Stimulated activated CD8-positive, alpha-beta memory T cell treated with anti-CD3 and anti-CD28 coated beads, Interleukin-7, amount 100 ng/mL, for 48 hours (primary cell): ENCODE measurements at regions not wholly inside any gene's neighbourhood (a gene's known extent, or its start where the extent isn't known, plus 50 kb on each side); places are given as distances from the start of the nearest gene placed in this dataset.

Source experiments
- DNase-seq, 2 donors: peaks; one replicate each; pipeline ENCODE4 v3.0.0-alpha.2; 2020; ENCODE audit warnings: low read depth in 1 of 2; ENCODE audit errors: extremely low read depth in 1 of 2

DNA sequence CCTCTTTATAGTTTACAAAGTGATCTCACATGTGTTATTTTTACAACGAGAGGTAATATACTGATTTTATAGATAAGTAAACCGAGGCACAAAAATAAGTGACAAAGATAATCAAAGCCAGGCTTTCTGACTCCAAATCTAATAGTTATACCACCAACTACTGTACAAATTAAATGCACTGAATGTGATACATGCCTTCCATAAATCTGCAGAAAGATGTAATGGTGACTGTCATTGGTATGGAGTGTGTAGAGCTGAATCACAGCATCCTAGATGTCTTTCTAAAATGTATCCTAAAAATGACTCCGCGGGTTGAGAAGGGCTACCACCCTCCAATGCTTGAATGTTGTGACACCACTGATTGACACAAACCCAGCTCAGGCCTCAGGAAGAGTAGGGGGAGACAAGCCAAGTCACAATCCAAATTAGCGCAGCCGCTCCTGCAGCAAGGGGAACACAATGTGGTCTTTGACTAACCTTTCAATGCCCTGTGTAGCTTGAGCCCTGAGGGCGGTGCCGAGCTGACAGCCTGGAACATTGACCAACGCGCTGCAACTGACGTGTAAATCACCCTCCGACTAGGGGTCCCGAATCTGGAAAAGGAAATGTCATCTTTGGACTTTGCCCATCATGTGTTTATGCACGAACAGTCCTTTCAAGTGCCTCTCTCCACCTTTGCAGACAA, 136.8 kb downstream of the OLIG3 start:
- DNase-seq = no peak

GRCh38 chr6:137353842-137354397, 134.7 kb upstream of the IFNGR1 start:
- DNase-seq = no peak

- DNase-seq = no peak
Observed at GRCh38 chr6:137353346-137353745, 134.2 kb upstream of the IFNGR1 start.

DNA sequence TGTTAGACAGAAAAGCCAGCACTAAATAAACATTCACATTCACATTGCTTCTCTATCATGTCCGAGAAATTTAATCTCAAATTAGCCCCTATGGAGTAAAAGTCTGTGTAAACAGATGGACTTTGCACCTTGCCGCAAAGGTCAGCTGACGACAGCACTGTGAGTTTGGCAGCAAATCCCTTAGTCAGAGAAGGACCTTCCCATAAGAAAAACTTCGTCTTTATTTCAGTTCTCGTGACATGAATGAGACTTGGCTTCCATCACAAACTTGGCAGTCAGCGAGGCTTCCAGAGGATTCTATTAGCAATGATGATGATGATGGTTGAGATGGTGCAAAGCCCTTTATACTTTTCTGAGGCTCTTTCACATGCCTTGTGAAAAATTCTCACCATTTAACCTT, 133.7 kb upstream of the IFNGR1 start:
- DNase-seq = no peak

DNA sequence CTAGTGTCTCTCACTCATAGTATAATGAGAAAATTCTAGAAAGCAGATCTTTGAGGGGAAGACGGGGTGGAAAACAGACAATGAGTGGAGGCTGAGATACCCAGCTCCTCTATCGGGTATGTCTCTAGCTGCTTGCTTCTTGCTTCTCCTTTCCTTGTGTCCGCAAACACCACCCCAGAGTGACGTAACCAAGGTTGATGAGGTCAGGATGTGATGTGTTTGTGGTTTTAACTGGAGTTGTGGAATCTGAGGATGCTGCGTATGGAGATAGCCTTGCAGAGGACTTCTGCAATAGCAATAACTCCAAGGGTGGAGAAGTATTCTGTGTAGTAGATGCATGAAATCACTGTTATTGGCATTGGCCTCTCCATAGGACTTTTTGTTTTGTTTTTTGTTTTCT, 132.7 kb upstream of the IFNGR1 start:
- no peak for DNase-seq

DNA sequence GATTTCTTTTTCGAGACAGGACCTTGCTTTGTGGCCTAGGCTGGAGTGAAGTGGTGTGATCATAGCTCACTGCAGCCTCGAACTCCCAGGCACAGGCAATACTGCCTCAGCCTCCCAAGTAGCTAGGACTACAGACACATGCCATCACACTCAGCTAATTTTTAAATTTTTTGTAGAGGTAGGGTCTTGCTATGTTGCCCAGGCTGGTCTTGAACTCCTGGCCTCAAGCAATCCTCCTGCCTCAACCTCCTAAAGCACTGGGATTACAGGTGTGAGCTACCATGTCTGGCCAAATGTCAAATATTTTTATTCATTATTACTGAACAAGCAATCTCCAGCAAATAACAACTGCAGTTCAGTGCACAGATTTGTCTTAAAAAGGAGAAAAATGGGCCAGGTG, 131.7 kb upstream of the IFNGR1 start:
- no peak for DNase-seq

- no peak for DNase-seq
Observed at GRCh38 chr6:137349856-137350830, 131.0 kb upstream of the IFNGR1 start.

- DNase-seq = no peak
Observed at GRCh38 chr6:137348777-137349176, 129.6 kb upstream of the IFNGR1 start.

DNA sequence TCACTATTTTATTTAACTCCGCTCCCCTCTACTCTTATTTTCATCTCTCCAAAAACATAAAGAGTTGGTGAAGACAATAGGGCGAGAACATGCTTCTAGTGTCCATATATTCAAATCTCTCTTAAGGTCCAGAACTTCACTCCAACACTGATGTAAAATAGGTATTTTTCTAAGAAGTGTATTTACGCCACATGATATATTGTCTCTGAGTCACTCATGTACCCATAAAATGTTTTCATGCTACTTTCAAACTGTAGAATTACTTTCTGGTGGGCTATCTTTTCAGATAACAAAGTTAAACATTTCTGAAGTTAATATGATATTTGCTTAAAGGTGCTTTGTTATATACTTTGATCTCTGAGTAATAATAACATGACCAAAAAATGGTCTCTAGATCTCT, 124.1 kb upstream of the IFNGR1 start:
- DNase-seq = no peak

GRCh38 chr6:137342607-137343190, 123.5 kb upstream of the IFNGR1 start:
- DNase-seq = no peak

GRCh38 chr6:137341681-137342195, 122.6 kb upstream of the IFNGR1 start:
- DNase-seq = no peak

DNA sequence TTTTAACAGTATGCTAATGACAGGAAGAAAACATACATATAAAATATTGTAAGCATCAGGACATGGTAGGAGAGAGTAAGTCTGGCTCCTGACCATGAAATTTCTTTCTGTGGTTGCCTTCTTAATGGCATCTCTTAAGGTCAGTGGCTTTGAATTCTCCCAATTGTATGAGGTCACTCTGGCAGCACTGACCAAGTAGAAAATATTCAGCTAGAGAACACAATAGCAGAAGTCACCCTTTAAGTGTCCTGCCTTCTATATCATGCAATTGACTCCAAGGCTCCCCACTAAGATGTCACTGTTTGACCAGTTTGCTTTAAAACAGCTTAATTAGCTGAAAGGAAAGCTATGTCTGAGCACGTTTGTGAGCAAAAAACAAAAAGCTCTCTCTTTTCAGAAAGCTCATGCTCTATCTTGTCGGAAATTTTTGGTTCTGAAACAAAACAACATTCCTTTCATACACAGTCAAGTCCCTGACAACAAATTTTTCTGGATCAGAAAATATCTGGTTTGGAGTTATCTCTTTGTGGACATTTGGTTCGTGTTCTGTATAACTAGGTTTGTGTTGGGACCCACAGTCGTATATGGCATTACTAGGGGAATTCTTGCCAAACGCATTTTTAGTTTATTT, 120.9 kb upstream of the IFNGR1 start:
- no peak for DNase-seq

DNA sequence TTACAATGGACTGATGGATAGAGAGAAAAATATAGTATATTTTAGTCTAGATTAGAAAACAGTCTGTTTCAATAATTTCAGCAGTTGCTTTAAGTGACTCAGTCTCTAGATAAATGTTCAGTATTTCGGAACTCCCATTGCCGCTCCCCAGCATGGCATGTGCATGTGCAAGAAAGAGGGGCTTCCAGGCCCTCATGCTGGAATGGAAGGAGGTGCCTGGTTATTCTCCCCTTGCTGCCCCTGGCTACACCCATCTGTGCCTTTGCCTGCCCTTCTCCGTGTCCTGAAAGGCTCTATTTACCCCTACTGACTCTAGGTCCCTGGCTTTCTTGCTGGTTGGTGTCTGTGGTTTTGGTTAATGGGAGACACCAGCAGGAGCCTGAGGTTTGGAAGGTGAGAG, 115.7 kb upstream of the IFNGR1 start:
- DNase-seq = no peak

DNA sequence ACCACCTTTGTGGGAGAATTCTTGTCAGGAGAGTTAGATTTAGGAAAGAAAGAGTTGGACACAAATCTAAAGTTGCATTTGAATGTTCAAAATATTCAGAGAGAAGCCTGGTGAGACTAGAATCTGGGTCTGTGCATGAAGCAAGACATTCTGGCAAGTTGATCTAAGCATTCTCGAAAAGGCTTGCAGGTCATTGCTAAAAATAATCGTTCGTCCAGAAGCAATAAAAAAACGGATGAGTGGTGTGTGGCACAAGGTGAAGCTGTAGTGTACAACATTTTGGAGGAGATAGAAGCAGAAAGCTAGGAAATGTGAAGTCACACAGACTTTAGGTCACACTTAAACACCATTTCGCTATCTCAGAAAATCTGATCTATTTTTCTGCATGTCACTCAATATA, 114.9 kb upstream of the IFNGR1 start:
- no peak for DNase-seq

DNA sequence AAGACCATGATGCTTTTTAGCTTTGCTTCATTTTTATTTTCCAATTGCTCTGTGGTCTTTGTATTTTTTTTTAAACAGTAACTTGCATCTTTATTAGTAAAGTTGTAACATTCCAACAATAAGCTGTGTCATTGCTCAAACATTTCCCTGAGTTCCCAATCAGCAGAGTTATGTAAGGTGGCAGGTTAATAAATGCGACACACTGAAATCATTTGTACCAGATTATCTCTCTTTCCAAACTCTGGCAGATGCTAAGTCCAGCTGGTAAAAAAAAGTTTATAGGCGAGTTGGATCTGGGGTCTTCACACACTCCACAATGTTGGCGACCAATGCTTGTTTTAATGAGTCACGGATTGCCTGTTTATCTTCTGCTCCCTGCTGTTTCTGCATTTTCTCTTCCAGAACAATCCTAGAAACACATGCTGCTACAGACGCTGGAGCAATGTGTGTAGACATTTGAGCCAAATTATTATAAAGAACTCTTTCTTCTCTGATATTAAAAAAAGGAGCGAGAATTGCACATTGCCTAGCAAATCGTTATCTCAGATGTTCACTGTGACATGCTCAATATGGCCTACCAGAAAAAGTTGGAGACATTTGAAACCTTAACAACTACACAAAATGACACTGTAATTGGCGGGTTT, 113.6 kb upstream of the IFNGR1 start:
- no peak for DNase-seq

DNA sequence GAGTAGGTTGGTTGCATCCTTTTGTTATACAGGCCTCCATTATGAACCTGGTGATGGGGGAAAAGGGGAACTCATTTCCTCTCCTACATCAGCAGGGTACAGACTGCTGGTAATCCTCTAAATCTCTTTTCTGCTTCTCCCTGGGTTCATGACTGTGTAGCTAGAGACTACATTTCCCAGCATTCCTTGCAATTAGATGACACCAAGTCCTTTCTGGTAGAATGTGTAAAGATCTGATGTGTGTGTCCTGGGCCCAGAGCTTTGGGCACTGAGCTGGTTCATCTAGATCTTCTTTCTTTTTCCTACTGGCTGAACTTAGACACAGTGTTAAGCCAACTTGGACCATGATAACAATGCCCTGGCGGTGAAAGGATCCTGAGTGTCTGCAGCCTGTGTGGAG, 104.7 kb upstream of the IFNGR1 start:
- DNase-seq = no peak

DNA sequence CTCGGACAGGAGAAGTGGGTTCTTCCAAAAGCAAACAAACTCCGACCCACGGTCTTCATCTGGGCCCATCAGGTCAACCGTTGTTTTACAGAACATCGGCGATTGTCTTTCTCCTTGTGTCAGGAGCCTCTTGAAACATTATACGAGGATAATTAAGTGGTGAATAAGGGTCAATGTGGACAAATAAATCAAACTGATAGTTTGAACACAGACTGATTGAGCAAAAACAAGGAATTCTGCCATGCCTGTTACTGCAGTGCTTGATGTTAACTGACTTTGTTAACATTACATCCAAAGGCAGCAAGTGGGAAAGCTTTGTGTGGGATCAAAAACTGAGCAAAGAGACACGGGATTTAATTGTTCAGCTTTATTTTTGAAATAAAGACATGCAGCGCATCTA, 101.1 kb upstream of the IFNGR1 start:
- no peak for DNase-seq

GRCh38 chr6:137316626-137317025, 97.4 kb upstream of the IFNGR1 start:
- DNase-seq = no peak

- DNase-seq = no peak
Observed at GRCh38 chr6:137315081-137315480, 95.9 kb upstream of the IFNGR1 start.
